ENCODE measurements at regions not wholly inside any gene's neighbourhood (a gene's known extent, or its start where the extent isn't known, plus 50 kb on each side); places are given as distances from the start of the nearest gene placed in this dataset.
"Not testable (repeated sequence)": the region's sequence is repeated elsewhere in the genome, so short reads cannot be mapped to it uniquely, and the experiment has no call there.

DNA sequence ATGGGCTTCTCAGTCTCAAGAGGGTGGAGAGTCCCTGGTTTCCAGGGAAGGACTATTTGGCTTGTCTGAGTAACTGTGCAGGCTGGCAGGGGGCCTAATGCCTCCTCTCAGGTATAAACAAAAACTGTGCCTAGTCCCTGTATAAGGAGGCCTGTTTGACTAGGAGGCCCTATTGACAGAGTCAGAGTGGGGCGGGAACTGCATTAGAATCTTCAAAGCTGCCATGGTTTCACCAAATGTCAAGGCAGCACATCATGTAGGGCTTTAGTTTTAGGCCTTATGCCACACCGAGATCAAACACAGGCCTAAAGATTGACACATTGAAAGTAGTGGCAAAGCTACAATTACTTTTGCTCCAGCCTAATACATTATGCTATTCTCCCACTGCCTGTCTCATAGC is 611.5 kb upstream of the B3GAT1 start:
- Histone ChIP-seq H3K36me3 (no peaks in the 10 kb centered on the region), H3K27me3 (no peaks in the 10 kb centered on the region), H3K4me3 (no peak overlapping the region), H3K9me3 (no peaks in the 10 kb centered on the region)
- no peak for DNase-seq

DNA sequence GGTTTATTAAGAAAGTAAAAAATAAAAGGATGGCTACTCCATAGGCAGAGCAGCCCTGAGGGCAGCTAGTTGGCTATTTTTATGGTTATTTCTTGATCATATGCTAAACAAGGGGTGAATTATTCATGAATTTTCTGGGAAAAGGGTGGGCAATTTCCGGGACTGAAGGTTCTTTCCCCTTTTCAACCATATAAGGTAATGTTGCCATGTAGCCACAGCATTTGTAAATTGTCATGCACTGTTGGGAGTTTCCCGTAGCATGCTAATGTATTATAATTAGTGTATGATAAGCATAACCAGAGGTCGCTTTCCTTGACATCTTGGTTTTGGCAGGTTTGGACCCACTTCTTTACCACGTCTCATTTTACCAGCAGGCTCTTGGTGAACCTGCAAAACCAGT is 610.4 kb upstream of the B3GAT1 start:
- H3K27me3 ChIP-seq: peaks cover under 1% of the 10 kb centered on the region; the same call in 1 of the 2 replicates
- H3K9me3 ChIP-seq: no peaks in the 10 kb centered on the region
- no peak overlapping the region for H3K4me3 ChIP-seq
- no peaks in the 10 kb centered on the region for H3K36me3 ChIP-seq
- no peak for DNase-seq

DNA sequence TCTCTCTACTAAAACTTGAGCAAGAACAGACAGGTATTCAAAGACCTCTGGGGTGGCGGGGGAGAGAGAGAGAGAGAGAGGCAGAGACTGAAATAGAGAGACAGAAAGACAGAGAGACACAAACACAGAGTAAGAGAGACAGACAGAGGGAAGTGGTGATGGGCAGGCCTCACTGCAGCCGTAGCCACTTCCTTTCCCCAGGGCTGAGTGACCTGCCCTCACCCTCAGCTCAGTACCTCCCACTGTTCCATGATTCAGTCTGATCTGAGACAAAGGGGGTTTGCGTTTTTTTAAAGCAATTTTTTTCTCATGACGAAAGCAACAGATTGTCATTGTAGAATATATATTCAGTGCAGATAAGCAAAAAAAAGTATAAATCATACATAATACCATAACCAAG is 607.9 kb upstream of the B3GAT1 start:
- Histone ChIP-seq H3K9me3 (no peaks in the 10 kb centered on the region), H3K27me3 (peaks cover 3% of the 10 kb centered on the region; the same call in 1 of the 2 replicates), H3K4me3 (no peak overlapping the region), H3K36me3 (no peaks in the 10 kb centered on the region)
- DNase-seq: no peak

DNA sequence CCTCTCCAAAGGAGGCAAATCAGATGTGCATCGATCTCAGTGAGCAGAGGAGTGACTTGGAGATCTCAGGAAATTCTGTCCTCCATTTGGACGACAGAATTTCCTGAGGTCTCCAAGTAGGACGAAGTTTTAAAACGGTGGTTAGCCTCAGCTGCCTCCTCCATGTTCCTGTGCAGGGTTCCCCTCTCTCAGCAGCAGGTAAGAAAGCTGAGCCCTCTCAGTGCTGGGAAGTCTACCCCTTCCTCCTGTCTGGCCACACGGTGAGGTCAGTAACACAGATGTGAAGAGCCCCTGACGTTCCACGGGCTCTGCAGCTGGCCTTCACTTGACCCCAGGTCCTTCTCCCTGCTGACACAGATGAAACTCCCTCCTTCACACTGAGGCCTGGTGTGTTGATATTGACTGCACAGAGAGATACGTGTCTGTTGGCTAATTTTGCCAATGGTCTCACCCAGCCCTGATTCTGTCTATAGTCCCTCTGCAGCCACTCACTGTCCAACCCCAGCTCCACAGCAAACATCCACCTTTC is 607.4 kb upstream of the B3GAT1 start:
- Histone ChIP-seq H3K36me3 (no peaks in the 10 kb centered on the region), H3K4me3 (no peak overlapping the region), H3K27me3 (peaks cover 3% of the 10 kb centered on the region; the same call in 1 of the 2 replicates), H3K9me3 (no peaks in the 10 kb centered on the region)
- DNase-seq: no peak

DNA sequence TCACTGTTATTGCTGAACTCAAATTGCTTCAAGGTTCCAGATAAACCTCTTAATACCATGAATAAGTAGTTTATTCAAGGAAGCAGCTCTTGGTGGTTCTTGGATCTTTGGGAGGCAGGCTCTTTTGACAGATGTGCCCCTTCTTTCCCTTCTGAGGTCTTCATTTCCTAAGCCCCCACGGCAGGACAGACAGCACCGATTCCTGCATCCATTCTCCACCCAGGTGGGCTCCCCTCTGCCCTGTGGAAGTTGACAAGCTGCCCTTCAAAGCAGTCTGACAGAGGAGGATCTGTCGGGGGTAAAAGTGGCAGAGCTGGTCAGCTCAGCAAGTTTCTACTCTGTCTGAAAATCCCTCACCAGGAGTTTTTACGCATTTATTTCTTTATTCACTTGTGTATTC is 605.3 kb upstream of the B3GAT1 start:
- Histone ChIP-seq H3K27me3 (peaks cover 3% of the 10 kb centered on the region; the same call in 1 of the 2 replicates), H3K4me3 (no peak overlapping the region), H3K36me3 (no peaks in the 10 kb centered on the region), H3K9me3 (no peaks in the 10 kb centered on the region)
- no peak for DNase-seq

DNA sequence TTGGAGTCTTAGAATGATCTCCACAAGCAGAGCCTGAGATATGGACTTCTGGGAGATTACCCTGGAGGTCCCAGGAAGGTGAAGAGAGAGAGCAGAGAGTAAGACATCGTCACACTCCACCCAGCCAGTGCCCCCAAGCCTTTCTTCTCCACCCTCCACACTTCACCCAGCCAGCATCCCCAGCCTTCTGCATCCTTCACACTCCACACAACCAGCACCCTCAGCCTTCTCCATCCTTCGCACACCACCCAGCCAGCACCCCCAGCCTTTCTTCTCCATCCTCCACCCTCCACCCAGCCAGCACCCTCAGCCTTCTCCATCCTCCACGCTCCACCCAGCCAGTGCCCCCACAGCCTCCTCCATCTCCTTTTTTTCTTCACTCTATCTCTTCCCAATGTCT is 603.9 kb upstream of the B3GAT1 start:
- Histone ChIP-seq H3K4me3 (no peak overlapping the region), H3K9me3 (no peaks in the 10 kb centered on the region), H3K36me3 (no peaks in the 10 kb centered on the region), H3K27me3 (peaks cover 3% of the 10 kb centered on the region; the same call in 1 of the 2 replicates)
- no peak for DNase-seq

DNA sequence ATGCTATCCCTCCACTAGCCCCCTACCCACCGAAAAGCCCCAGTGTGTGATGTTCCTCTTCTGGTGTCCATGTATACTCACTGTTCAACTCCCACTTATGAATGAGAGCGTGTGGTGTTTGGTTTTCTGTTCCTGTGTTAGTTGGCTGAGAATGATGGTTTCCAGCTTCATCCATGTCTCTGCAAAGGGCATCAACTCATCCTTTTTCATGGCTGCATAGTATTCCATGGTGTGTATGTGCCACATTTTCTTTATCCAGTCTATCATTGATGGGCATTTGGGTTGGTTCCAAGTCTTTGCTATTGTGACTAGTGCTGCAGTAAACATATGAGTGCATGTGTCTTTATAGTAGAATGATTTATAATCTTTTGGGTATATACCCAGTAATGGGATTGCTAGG is 599.3 kb upstream of the B3GAT1 start:
- DNase-seq, H3K36me3 ChIP-seq, H3K27me3 ChIP-seq, H3K9me3 ChIP-seq, H3K4me3 ChIP-seq: not testable (repeated sequence)

DNA sequence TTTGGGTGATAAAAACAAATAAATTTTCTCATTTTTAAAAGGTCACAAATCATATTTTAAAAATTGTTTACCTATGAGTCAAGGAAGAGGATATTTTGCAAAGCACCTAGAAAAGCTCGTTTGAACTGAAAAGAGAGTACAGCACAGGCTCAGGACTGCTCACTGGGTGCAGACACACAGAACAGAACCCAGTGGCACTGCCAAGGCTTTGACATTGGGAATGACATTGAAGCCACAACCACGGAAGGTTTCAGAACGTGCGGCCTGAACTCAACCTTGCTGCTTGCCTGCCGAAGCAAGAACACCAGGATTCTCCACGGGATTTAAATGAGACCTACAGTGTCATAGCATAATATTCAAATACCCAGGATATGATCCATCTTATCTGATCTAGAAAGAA is 597.1 kb upstream of the B3GAT1 start:
- Histone ChIP-seq H3K9me3 (no peaks in the 10 kb centered on the region), H3K36me3 (no peaks in the 10 kb centered on the region), H3K4me3 (no peak overlapping the region), H3K27me3 (peaks cover 7% of the 10 kb centered on the region)
- no peak for DNase-seq

DNA sequence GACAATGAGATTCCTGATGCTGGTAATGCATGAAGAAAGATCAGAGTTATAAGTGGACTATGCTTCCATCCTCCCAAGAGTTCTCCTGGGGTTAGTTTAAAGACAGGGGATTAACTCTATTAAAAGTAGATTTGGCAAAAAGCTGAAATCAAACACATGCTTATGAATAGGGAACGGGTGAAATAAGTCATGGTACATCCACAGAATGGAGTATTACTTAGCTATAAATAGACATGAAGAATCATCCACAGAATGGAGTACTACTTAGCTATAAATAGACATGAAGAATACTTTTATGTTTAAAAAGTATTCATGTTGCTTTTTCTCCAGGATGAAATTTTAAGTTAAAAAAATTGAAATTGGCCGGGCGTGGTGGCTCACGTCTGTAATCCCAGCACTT is 596.4 kb upstream of the B3GAT1 start:
- H3K27me3 ChIP-seq: peaks cover 7% of the 10 kb centered on the region
- no peak for DNase-seq
- H3K9me3 ChIP-seq: no peaks in the 10 kb centered on the region

DNA sequence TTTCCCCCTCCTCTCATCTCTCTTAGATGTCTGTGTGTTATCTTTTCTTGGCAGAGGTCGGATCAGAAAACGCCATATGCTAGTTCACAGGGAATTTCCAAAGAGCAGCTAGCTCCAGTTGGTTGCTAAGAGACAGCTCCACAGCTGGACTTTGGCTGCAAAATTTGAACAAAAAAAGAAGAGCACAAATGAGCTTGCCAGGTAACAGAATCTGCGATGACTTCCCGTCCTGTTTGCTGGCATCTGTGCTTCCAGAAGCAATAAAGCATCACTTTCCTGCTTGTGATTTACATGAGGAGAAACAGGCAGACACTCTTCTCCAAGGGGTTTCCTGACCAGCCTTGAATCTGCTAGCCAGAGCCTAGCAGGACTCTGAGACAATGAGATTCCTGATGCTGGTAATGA is 596.0 kb upstream of the B3GAT1 start:
- Histone ChIP-seq H3K36me3 (no peaks in the 10 kb centered on the region), H3K9me3 (no peaks in the 10 kb centered on the region), H3K27me3 (peaks cover 7% of the 10 kb centered on the region), H3K4me3 (no peak overlapping the region)
- no peak for DNase-seq

More for the DNA sequence above, 596.4 kb upstream of the B3GAT1 start:
- no peak overlapping the region for H3K4me3 ChIP-seq
- H3K36me3 ChIP-seq: no peaks in the 10 kb centered on the region

DNA sequence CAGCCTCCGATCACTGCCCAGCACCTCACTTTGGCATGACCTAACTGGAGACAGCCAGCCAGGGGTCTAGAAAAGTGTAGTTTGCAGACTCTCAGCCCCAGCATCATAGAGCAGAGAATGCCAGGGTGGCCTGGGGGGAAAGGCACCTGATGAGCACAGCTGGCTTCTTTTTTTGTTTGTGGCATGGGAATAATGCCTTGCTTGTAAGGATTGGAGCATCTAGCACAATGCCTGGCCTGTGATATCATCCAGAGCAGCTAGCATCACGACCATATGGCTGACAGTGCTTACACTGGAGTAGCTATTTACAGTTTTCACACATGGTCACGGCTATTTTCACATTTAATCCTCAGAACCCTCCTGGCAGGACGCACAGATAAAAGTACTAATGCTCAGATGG is 594.8 kb upstream of the B3GAT1 start:
- Histone ChIP-seq H3K9me3 (no peaks in the 10 kb centered on the region), H3K27me3 (peaks cover 7% of the 10 kb centered on the region), H3K36me3 (no peaks in the 10 kb centered on the region), H3K4me3 (no peak overlapping the region)
- DNase-seq: no peak

DNA sequence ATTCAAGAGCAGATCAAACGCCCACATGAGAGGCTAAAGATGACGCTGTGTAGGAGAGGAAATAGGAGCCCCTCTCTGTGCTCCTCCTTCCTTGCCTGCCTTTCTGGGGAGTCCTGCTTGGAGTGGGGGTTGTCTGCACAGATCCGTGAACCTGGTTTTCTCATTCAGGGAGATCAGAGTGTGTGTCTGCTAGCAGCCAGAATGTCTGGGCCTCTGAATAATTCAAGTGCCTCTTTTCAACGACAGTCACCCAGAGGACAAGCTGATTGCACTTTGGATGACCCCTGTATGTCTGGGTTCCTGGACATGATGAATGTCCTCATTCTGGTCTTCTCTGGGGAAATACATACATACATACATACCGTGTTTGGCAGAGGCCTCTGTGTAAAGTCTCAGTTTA is 592.5 kb upstream of the B3GAT1 start:
- Histone ChIP-seq H3K27me3 (peaks cover 7% of the 10 kb centered on the region), H3K4me3 (no peak overlapping the region), H3K9me3 (no peaks in the 10 kb centered on the region), H3K36me3 (no peaks in the 10 kb centered on the region)
- DNase-seq: no peak

DNA sequence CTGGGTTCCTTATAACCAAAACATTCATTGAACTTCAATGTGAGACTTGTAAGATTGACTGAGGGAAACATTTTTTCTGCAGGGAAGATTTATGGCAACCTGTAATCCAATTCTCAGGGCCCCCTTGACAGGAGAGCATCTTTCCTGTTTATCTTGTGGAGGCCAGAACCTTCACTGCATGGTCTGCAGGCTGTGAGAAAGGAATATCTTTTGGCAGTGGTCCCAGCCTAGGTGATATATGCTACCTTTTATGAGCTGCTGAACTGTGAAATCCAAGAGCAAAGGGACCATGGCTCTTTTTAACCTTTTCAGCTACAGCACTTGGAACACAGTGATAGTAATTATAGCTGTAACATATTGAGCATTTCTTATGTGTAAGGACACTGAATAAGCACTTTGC is 590.2 kb upstream of the B3GAT1 start:
- no peaks in the 10 kb centered on the region for H3K36me3 ChIP-seq
- no peak for DNase-seq
- H3K9me3 ChIP-seq: no peaks in the 10 kb centered on the region
- H3K27me3 ChIP-seq: peaks cover 3% of the 10 kb centered on the region; the same call in 1 of the 2 replicates
- no peak overlapping the region for H3K4me3 ChIP-seq

DNA sequence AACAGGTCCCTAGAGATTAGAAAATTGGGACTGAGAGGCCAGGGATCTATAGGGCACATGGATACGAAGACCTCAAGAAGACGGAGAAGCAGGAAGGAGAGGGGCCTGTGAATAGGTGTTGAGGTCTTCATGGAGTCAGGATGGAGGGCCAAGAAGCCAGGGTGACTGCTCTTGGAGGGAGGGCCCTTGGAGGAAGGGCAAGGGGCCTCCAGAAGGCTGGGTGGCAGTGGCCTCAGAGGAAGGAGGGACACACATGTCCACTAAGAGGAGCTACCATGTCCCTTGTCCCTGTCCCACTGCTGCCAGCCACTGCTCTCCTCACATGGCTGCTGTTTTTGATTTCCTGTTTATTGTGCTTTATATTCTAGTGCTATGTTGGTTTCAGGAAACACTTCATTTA is 589.5 kb upstream of the B3GAT1 start:
- H3K36me3 ChIP-seq: no peaks in the 10 kb centered on the region
- H3K27me3 ChIP-seq: no peaks in the 10 kb centered on the region
- no peaks in the 10 kb centered on the region for H3K9me3 ChIP-seq
- H3K4me3 ChIP-seq: no peak overlapping the region
- no peak for DNase-seq

DNA sequence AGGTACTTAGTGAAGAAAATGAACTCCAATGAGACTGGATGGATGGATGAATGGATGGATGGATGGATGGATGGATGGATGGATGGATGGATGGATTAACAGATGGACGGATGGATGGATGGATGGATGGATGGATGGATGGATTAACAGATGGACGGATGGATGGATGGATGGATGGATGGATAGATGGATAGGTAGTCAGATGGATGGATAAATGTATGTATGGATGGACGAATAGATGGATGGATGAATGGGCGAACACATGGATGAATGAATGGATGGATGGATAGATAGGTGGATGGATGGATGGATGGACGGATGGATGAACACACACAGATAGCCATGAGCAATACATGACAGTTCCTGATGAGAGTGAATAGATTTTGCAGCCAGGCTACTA is 589.0 kb upstream of the B3GAT1 start:
- not testable (repeated sequence) for H3K9me3 ChIP-seq, H3K4me3 ChIP-seq, H3K27me3 ChIP-seq, H3K36me3 ChIP-seq, DNase-seq

DNA sequence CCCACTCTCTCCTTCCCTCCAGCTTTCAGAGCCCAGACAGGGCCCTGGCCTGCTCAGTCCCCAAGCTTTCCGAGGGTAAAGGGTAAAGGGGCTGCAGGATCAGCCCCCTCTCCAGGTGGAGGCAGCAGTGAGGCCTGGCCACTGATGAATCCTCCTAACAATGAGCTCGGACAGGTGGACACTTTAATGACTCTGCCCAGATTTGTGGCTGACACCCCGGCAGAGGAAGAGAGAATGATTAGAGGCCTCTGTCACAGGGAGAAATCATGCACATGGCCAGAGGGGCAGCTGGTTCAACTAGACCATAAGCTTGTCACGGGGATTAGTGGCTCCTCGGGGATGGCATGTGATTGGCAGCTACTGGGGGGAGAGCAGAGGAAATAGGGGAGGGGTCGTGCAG is 587.5 kb upstream of the B3GAT1 start:
- Histone ChIP-seq H3K4me3 (no peak overlapping the region), H3K36me3 (no peaks in the 10 kb centered on the region), H3K27me3 (no peaks in the 10 kb centered on the region), H3K9me3 (no peaks in the 10 kb centered on the region)
- DNase-seq: no peak

DNA sequence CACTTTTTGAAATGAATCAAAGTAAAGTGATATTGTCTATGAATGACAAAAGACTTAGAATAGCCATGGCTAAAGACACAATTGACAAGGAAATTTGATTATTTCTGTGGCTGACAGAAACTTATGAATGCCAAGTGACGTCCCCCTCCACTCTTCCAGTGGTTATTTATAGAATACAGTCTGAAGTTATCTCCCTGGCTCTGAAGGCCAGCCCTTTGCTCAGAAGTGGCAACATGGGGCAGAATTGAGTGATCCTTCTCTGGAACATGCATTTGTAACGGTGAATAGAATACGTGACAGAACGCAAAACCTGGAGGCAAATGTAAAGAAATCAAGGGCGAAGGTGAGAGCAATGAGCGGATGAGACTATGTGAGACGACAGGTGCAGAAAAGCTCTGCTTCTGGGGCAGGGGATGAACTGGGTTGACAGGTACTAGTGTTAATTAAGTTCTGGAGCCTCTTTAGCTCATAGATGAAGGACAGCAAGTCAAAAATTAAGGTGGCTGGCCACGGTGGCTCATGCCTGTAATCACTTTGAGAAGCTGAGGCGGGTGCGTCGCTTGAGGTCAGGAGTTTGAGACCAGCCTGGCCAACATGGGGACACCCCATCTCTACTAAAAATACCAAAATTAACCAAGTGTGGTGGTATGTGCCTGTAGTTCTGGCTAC is 585.7 kb upstream of the B3GAT1 start:
- H3K9me3 ChIP-seq: no peaks in the 10 kb centered on the region
- H3K36me3 ChIP-seq: no peaks in the 10 kb centered on the region
- H3K27me3 ChIP-seq: no peaks in the 10 kb centered on the region
- no peak overlapping the region for H3K4me3 ChIP-seq
- no peak for DNase-seq

DNA sequence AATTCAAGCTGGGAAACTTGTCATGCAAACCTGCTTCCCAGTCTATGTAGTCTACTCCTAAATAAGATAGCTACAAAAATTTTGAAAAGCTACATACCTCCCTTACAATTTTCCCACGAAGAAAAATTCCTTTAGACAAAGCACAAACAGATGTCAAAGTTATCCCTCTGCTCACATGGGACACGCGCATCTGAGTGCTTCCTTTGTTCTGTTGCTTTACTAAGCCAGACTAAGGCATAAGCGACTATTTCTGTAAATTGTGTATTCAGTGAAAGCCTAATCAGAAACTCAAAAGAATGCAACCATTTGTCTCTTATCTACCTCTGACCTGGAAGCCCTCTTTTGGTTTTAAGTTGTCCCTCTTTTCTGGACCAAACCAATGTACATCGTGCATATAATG is 583.7 kb upstream of the B3GAT1 start:
- Histone ChIP-seq H3K27me3 (no peaks in the 10 kb centered on the region), H3K4me3 (no peak overlapping the region), H3K36me3 (no peaks in the 10 kb centered on the region), H3K9me3 (no peaks in the 10 kb centered on the region)
- DNase-seq: no peak
